Prostate gland (tissue), 2 donors: ENCODE measurements at regions not wholly inside any gene's neighbourhood (a gene's known extent, or its start where the extent isn't known, plus 50 kb on each side); places are given as distances from the start of the nearest gene placed in this dataset.
A peak's percentile ranks its signal among the peaks of the same experiment; 100 is the strongest.

Experiments used
- DNase-seq: peaks from one replicate; pipeline ENCODE4 v3.0.0-alpha.2; 2019; ENCODE audit warnings: low spot score
- H3K27ac ChIP-seq, 2 donors: fragments of 200-600 bp; sonication (generic); 2 replicates each; pipeline ENCODE4 v1.5.1; 2017 to 2019
- H3K27me3 ChIP-seq: fragments of 200-600 bp; sonication (generic); replicated peaks from 2 replicates; pipeline ENCODE4 v1.5.1; 2019; ENCODE audit not compliant: insufficient read depth
- H3K36me3 ChIP-seq, 2 donors: fragments of 200-600 bp; sonication (generic); 1 replicate in 1 of 2; 2 replicates in 1 of 2; pipeline versions ENCODE4 v1.5.1 to v1.8.1; 2017 to 2019
- H3K4me1 ChIP-seq: fragments of 200-600 bp; sonication (generic); replicated peaks from 2 replicates; pipeline ENCODE4 v1.5.1; 2019
- H3K4me3 ChIP-seq, 2 donors: fragments of 200-600 bp; sonication (generic); 2 replicates each; pipeline ENCODE4 v1.5.1; 2017 to 2019
- H3K9me3 ChIP-seq: fragments of 200-600 bp; sonication (generic); 2 replicates; pipeline ENCODE4 v1.5.1; 2017
- POLR2A ChIP-seq: fragments of 450-650 bp; IDR thresholded peaks from one replicate; pipeline ENCODE4 v1.6.1; 2016; ENCODE audit warnings: antibody characterized with exemption, mild to moderate bottlenecking
- POLR2AphosphoS5 ChIP-seq: sonication (generic); formaldehyde crosslinking; IDR thresholded peaks from one replicate; pipeline ENCODE4 v1.6.1; 2017; ENCODE audit warnings: antibody characterized with exemption
- WGBS: methylation state at CpG from one replicate; pipeline ENCODE4 v1.1.5; 2018; 5-methylcytosine and 5-hydroxymethylcytosine counted together
- intact Hi-C: fragments of 100-400 bp; cut with DNase I; formaldehyde crosslinking; loops from one replicate; pipeline ENCODE4 v1.14.2; 2022
- TF ChIP-seq, protein P1 (sequence below), 4 experiments: fragments of 200-600 bp in 2 of 4; fragments of 450-650 bp in 2 of 4; sonication (generic) in 2 of 4; IDR thresholded peaks; 1 replicate in 3 of 4; 2 replicates in 1 of 4; pipeline ENCODE4 v1.5.1; 2016 to 2019; ENCODE audit warnings: antibody characterized with exemption in 4 of 4, mild to moderate bottlenecking in 2 of 4, moderate library complexity in 2 of 4

DNA sequence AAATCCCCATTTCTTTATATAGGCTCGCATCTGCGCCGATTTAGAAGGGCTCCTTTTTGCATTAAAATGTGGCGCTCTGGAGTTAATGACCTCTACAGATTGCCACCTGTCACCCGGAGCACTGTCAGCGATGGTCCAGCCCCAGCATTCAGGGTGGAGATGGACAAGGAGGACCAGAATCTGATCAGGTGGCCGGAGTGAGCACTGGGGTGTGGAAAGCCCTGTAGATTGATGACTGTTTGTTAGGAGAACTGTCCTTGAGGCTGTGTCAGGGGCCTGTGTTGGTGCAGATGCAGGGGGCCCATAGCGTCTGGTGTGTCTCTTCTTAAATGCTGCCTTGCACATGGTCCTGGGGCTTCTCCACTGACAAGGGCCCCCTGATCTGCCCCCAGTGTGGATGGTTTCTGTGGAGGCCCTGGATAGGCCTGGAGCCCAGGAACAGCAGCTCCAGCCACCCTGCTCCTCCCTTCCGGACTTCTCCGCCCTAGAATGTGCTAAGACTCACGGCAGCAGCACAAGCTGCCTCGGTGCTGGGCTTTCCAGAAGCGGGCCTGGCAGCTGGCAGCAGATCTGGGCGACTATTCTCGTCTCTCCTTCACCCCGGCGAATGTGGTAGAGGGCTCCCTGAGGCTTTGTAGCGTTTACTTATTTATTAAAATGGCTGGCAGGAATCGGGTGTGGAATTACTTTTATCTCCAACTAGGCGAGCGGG, 1333.3 kb downstream of the BRD1 start:
- Histone ChIP-seq H3K36me3 (no peaks in the 10 kb centered on the region), H3K27me3 (peaks cover 19% of the 10 kb centered on the region), H3K4me3 (no peak overlapping the region), H3K4me1 (peaks cover 10% of the 10 kb centered on the region), H3K9me3 (no peaks in the 10 kb centered on the region), H3K27ac (no peak overlapping the region)
- 84% methylated on average over 21 of the region's 21 CpGs for WGBS
- no peak for TF ChIP-seq POLR2A
- no peak for TF ChIP-seq POLR2AphosphoS5
- TF ChIP-seq, protein P1, sequence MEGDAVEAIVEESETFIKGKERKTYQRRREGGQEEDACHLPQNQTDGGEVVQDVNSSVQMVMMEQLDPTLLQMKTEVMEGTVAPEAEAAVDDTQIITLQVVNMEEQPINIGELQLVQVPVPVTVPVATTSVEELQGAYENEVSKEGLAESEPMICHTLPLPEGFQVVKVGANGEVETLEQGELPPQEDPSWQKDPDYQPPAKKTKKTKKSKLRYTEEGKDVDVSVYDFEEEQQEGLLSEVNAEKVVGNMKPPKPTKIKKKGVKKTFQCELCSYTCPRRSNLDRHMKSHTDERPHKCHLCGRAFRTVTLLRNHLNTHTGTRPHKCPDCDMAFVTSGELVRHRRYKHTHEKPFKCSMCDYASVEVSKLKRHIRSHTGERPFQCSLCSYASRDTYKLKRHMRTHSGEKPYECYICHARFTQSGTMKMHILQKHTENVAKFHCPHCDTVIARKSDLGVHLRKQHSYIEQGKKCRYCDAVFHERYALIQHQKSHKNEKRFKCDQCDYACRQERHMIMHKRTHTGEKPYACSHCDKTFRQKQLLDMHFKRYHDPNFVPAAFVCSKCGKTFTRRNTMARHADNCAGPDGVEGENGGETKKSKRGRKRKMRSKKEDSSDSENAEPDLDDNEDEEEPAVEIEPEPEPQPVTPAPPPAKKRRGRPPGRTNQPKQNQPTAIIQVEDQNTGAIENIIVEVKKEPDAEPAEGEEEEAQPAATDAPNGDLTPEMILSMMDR (IDR thresholded peaks at IDR 0.05): no peak
- intact Hi-C loops: loop anchor here (5.0 kb wide), 1 partner anchor 1697 kb away; no protein-coding TSS in a partner anchor
- DNase-seq: no peak

DNA sequence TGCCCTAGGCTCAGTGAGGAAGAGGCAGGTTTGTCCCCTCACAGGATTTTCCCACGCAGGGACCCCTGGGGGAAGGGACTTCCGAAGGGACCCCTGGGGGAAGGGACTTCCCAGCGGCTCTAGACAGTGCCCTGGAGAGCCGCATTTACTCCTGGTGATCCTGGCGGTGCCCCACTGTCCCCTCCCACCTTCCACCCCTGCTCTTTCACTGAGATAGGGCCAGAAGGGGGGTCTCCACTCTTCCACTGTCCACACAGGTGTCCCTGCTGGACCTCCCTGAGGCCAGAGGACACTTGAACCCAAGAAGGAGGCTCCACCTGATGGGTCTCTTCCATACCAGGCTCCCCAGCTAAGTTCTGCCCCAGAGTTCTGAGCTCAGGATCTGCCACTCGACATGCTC, 1333.9 kb downstream of the BRD1 start:
- intact Hi-C loops: loop anchor here (2.0 to 5.0 kb wide), 2 partner anchors 1647 to 1696 kb away; no protein-coding TSS in a partner anchor
- Histone ChIP-seq H3K27ac (no peak overlapping the region), H3K9me3 (no peaks in the 10 kb centered on the region), H3K4me3 (no peak overlapping the region), H3K4me1 (peaks cover 10% of the 10 kb centered on the region), H3K27me3 (peaks cover 17% of the 10 kb centered on the region), H3K36me3 (no peaks in the 10 kb centered on the region)
- no peak for DNase-seq
- WGBS: 82% methylated on average over 6 of the region's 6 CpGs
- TF ChIP-seq POLR2AphosphoS5 (no peak), POLR2A (no peak)
- TF ChIP-seq, protein P1 (IDR thresholded peaks at IDR 0.05): no peak

DNA sequence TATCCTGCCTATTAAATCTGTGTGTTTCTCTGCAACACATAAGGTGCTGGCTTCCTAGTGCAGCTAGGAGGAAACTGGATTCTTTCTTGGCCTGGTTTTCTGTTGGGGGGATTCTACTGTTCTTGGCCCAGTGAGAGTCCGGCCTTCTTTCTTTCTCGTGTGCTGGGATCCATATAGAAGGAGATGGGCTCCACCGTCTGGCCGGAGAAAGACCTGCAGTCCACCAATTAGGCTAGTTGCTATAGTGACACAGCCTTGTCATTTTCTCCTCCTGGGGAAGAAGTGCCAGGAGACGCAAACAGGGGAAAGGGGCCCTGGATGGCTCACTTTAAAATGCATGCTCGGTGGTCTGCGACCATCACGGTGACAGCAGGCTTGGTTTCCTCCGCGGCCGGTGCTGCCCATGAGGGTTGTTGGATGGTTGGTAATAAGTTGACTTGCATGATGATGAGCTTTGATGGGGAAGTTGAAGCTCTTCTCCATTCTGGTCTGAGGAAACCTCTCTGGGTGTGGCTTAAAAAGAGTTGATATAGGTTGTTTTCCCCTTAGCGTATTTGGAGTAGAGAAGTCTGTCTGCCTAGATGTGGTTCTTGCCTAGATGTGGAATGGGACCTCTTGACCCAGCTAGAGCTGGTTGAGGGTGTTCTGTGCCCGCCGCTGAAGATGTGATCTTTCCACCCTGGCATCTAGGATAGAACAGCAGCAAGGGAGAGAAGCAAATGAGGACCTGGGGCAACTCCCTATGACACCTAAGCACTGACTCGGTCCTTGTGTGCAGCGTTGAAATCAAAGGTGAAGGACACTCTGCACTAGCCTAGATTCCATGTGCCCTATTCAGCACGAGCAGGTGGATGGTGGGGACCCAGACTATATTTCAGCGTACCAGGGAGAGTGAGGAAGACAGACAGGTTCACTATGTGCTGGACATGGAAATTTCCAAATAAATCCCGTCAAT, 1335.0 kb downstream of the BRD1 start:
- intact Hi-C loops: loop anchor here (2.0 to 5.0 kb wide), 2 partner anchors 1646 to 1695 kb away; no protein-coding TSS in a partner anchor
- WGBS: 31% methylated on average over 19 of the region's 19 CpGs
- H3K4me3 ChIP-seq: no peak overlapping the region
- no peaks in the 10 kb centered on the region for H3K9me3 ChIP-seq
- H3K27me3 ChIP-seq: peaks cover 16% of the 10 kb centered on the region
- no peak overlapping the region for H3K27ac ChIP-seq
- DNase-seq: peak; percentile 63
- TF ChIP-seq POLR2A: no peak
- no peak for TF ChIP-seq POLR2AphosphoS5
- TF ChIP-seq, protein P1 (IDR thresholded peaks at IDR 0.05): peak; percentile 38 to 81 (median 69)
- H3K4me1 ChIP-seq: peaks cover 10% of the 10 kb centered on the region
- no peaks in the 10 kb centered on the region for H3K36me3 ChIP-seq

DNA sequence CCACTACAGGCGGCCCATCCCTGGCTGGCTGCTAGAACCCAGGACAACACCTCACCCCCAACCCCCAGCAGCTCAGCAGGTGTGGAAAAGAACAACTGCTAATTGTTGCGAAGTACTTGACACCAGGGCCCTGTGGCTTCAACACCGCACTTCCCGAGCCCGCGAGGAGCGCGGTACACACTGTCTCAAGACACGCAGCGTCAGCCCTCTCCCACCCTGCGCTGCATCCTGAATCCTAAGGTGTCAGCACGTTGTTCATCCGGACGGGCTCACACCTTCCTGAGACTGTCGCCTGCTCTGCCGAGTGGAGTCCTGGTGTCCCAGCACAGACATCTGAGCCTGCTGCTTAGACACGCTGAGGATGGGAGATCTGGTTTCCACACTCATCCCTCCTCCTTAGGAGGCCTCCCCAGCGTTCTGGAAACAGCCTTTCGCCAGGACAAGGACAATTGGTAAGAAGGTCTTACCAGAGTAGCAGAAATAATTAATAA, 1336.2 kb downstream of the BRD1 start:
- no peaks in the 10 kb centered on the region for H3K36me3 ChIP-seq
- no peak for DNase-seq
- no peaks in the 10 kb centered on the region for H3K9me3 ChIP-seq
- TF ChIP-seq POLR2A: no peak
- TF ChIP-seq POLR2AphosphoS5: no peak
- TF ChIP-seq, protein P1 (IDR thresholded peaks at IDR 0.05): no peak
- H3K27ac ChIP-seq: no peak overlapping the region
- WGBS: 63% methylated on average over 19 of the region's 19 CpGs
- intact Hi-C loops: loop anchor here (5.0 kb wide), 1 partner anchor 1694 kb away; no protein-coding TSS in a partner anchor
- H3K27me3 ChIP-seq: peaks cover 16% of the 10 kb centered on the region
- H3K4me1 ChIP-seq: peaks cover 10% of the 10 kb centered on the region
- H3K4me3 ChIP-seq: no peak overlapping the region
